OCI-LY1 (cell line): ENCODE measurements at regions not wholly inside any gene's neighbourhood (a gene's known extent, or its start where the extent isn't known, plus 50 kb on each side); places are given as distances from the start of the nearest gene placed in this dataset.

ENCODE experiments used
- H2AFZ ChIP-seq: fragments of 200-600 bp; sonication (generic), shearing (Covaris generic); 2 replicates; pipeline ENCODE4 v1.6.0; 2014; ENCODE audit warnings: antibody characterized with exemption, mild to moderate bottlenecking, low read length
- H3F3A ChIP-seq: fragments of 200-600 bp; sonication (generic), shearing (Covaris generic); 2 replicates; pipeline ENCODE4 v1.6.0; 2014; ENCODE audit warnings: mild to moderate bottlenecking, antibody characterized with exemption, low read length, moderate library complexity; ENCODE audit not compliant: insufficient read depth
- H3K27ac ChIP-seq: fragments of 200-600 bp; sonication (generic); 2 replicates; pipeline ENCODE4 v1.5.1; 2014; ENCODE audit warnings: low read length, mixed run types, mild to moderate bottlenecking, low read depth; ENCODE audit not compliant: poor library complexity, severe bottlenecking
- H3K27me3 ChIP-seq: fragments of 200-600 bp; sonication (generic); 2 replicates; pipeline ENCODE4 v1.6.0; 2014; ENCODE audit warnings: antibody characterized with exemption, mild to moderate bottlenecking, low read length, moderate library complexity; ENCODE audit not compliant: insufficient read depth
- H3K36me3 ChIP-seq: fragments of 200-600 bp; sonication (generic); 2 replicates; pipeline ENCODE4 v1.6.1; 2014; ENCODE audit warnings: mild to moderate bottlenecking, antibody characterized with exemption, low read length, moderate library complexity, mixed read lengths; ENCODE audit not compliant: insufficient read depth
- H3K4me1 ChIP-seq: fragments of 200-600 bp; sonication (generic); 2 replicates; pipeline ENCODE4 v1.5.1; 2014; ENCODE audit warnings: mild to moderate bottlenecking, low read length, moderate library complexity; ENCODE audit not compliant: insufficient read depth, severe bottlenecking
- H3K4me2 ChIP-seq: fragments of 200-600 bp; sonication (generic), shearing (Covaris generic); 2 replicates; pipeline ENCODE4 v1.6.1; 2014; ENCODE audit warnings: low read length
- H3K4me3 ChIP-seq: fragments of 200-600 bp; sonication (generic); 2 replicates; pipeline ENCODE4 v1.5.1; 2014; ENCODE audit warnings: low read length, low read depth, mild to moderate bottlenecking, mixed read lengths; ENCODE audit not compliant: poor library complexity, severe bottlenecking
- H3K79me2 ChIP-seq: fragments of 200-600 bp; shearing (Covaris generic); 2 replicates; pipeline ENCODE4 v1.6.1; 2016; ENCODE audit warnings: mixed run types, low read length, mixed read lengths; ENCODE audit not compliant: insufficient read depth
- H3K9ac ChIP-seq: fragments of 200-600 bp; sonication (generic), shearing (Covaris generic); 2 replicates; pipeline ENCODE4 v1.6.1; 2014; ENCODE audit warnings: mild to moderate bottlenecking, low read length, mixed read lengths
- H3K9me2 ChIP-seq: fragments of 200-600 bp; sonication (generic), shearing (Covaris generic); 2 replicates; pipeline ENCODE4 v1.6.1; 2014; ENCODE audit warnings: low read depth, mild to moderate bottlenecking, low read length, mixed read lengths
- H3K9me3 ChIP-seq: fragments of 200-600 bp; shearing (Covaris generic); 2 replicates; pipeline ENCODE4 v1.6.1; 2014; ENCODE audit warnings: low read length, mixed read lengths
- H4K20me1 ChIP-seq: fragments of 200-600 bp; sonication (generic), shearing (Covaris generic); 2 replicates; pipeline ENCODE4 v1.6.0; 2016; ENCODE audit warnings: mild to moderate bottlenecking, low read length; ENCODE audit not compliant: insufficient read depth
- CTCF ChIP-seq: fragments of 200-600 bp; sonication (generic), shearing (Covaris generic); IDR thresholded peaks from 2 replicates; pipeline ENCODE4 v1.5.1; 2017; ENCODE audit warnings: mild to moderate bottlenecking, antibody characterized with exemption, low read length, moderate library complexity, mixed read lengths
- EZH2 ChIP-seq: fragments of 200-600 bp; sonication (generic), shearing (Covaris generic); IDR thresholded peaks from 2 replicates; pipeline ENCODE4 v1.8.0; 2017; ENCODE audit warnings: borderline replicate concordance, mixed run types, mild to moderate bottlenecking, antibody characterized with exemption, low read length, moderate library complexity, mixed read lengths

DNA sequence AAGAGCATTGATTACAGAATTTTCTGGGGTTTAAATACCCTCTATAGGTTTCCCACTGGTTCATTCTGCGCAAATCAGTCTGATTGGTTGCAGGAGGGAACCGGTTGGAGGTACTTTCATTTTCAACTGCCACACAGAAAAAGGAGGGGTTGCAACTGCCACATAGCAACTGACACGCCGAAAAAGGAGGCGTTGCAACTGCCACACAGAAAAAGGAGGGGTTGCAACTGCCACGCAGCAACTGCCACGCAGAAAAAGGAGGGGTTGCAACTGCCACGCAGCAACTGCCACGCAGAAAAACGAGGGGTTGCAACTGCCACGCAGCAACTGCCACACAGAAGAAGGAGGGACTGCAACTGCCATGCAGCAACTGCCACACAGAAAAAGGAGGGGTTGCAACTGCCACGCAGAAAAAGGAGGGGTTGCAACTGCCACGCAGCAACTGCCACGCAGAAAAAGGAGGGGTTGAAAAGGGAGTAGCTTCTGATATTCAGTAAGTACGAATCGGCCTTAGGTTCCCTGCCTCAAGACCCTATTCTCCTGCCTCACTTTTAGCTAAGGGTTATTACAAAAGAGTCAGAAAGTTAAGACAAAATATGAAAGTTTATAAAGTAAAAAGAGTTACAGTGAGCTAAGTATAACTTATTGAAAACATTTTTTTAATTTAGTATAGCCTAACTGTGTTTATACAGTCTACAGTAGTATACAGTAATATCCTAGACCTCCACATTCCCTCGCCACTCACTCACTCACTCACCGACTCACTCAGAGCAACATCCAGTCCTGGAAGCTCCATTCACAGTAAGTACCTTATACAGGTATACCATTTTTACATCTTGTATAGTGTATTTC lies 431.8 kb downstream of the KCTD8 start:
- H3K9ac ChIP-seq, result no peak overlapping the region
- H3K79me2 ChIP-seq, result no peaks in the 10 kb centered on the region
- H3K4me2 ChIP-seq, result peak overlapping the region; percentile 23; the same call in 1 of the 2 replicates
- H3K9me2 ChIP-seq, result no peaks in the 10 kb centered on the region
- no peaks in the 10 kb centered on the region for H4K20me1 ChIP-seq
- peak overlapping the region; percentile 29 for H3K4me3 ChIP-seq
- H3K9me3 ChIP-seq, result no peaks in the 10 kb centered on the region
- H3K36me3 ChIP-seq, result no peaks in the 10 kb centered on the region
- H3F3A ChIP-seq, result no peaks in the 10 kb centered on the region
- TF ChIP-seq EZH2 (no peak), CTCF (no peak)
- H3K27me3 ChIP-seq, result no peaks in the 10 kb centered on the region
- no peak overlapping the region; the same call in 1 of the 2 replicates for H2AFZ ChIP-seq
- no peak overlapping the region for H3K27ac ChIP-seq
- peaks cover 4% of the 10 kb centered on the region for H3K4me1 ChIP-seq

DNA sequence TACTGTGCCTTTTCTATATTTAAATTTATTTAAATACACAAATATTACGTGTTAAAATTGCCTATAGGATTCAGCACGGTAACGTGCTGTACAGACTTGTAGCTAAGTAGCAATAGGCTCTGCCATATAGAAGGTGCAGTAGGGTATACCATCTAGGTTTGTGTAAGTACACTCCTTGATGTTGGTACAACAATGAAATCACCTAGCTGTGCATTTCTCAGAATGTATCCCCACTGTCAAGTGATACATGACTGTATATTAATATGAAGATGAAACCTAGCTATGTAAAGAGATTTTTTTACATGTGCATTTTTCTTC lies 431.2 kb downstream of the KCTD8 start:
- Histone ChIP-seq H3K27me3 (no peaks in the 10 kb centered on the region), H4K20me1 (no peaks in the 10 kb centered on the region), H2AFZ (no peak overlapping the region), H3K9me3 (no peaks in the 10 kb centered on the region), H3K79me2 (no peaks in the 10 kb centered on the region), H3K9ac (no peak overlapping the region), H3K4me3 (no peak overlapping the region), H3K4me2 (no peak overlapping the region), H3K36me3 (no peaks in the 10 kb centered on the region), H3K4me1 (peaks cover 4% of the 10 kb centered on the region), H3K27ac (no peak overlapping the region), H3F3A (no peaks in the 10 kb centered on the region), H3K9me2 (no peaks in the 10 kb centered on the region)
- TF ChIP-seq EZH2 (no peak), CTCF (no peak)

GRCh38 chr4:44019721-44020120 lies 428.9 kb downstream of the KCTD8 start:
- Histone ChIP-seq H2AFZ (no peak overlapping the region), H3K9me3 (no peaks in the 10 kb centered on the region), H3K4me1 (peaks cover 4% of the 10 kb centered on the region), H3K27ac (no peak overlapping the region), H3K9ac (no peak overlapping the region), H4K20me1 (no peaks in the 10 kb centered on the region), H3K4me3 (no peak overlapping the region), H3K4me2 (no peak overlapping the region), H3K79me2 (no peaks in the 10 kb centered on the region), H3K36me3 (no peaks in the 10 kb centered on the region), H3K27me3 (no peaks in the 10 kb centered on the region), H3K9me2 (no peaks in the 10 kb centered on the region), H3F3A (no peaks in the 10 kb centered on the region)
- no peak for TF ChIP-seq CTCF
- TF ChIP-seq EZH2, result no peak
